ENCODE measurements at regions not wholly inside any gene's neighbourhood (a gene's known extent, or its start where the extent isn't known, plus 50 kb on each side); places are given as distances from the start of the nearest gene placed in this dataset.

DNA sequence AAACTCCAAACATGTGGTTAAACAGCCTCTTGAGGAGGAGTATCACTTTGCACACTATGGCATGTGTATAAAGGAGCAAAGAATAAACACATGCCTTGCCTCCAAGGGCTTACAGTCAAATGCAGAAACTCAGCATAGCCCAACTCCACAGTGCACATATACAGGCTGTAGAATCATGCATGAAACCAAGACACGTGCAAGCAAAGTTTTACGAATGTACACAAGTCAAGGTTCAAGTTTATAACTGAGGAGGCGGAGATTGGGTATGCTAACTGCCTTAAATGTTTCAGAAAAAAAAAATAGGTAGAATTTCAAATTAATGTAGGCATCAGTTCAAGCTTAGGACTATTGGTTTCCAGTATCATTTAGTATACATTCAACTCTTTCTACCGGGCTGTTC lies 321.1 kb downstream of the SOX9 start:
- TF ChIP-seq ZC3H11A (IDR thresholded peaks at IDR 0.05) (no peak), NFE2L2 (conservative IDR thresholded peaks at IDR 0.05; ENCODE audit: low read length) (no peak), EHMT2 (IDR thresholded peaks at IDR 0.05; ENCODE audit: low read depth) (no peak), NPAS2 (CRISPR knock-in tag; IDR thresholded peaks at IDR 0.05; ENCODE audit: borderline replicate concordance) (no peak), CHD2 (IDR thresholded peaks at IDR 0.05; ENCODE audit: low read length, partially characterized antibody) (no peak), NR3C1 (IDR thresholded peaks at IDR 0.05) (no peak), CBX8 (IDR thresholded peaks at IDR 0.05) (no peak), TFCP2L1 (CRISPR knock-in tag; IDR thresholded peaks at IDR 0.05) (no peak), HOXB5 (CRISPR knock-in tag; IDR thresholded peaks at IDR 0.05) (no peak), FOSL2 (IDR thresholded peaks at IDR 0.05) (no peak), FOSL2 (CRISPR knock-in tag; IDR thresholded peaks at IDR 0.05) (no peak), ZNF302 (CRISPR knock-in tag; IDR thresholded peaks at IDR 0.05) (no peak), RAD21 (conservative IDR thresholded peaks at IDR 0.05 in 1 of 2, IDR thresholded peaks at IDR 0.05 in 1 of 2) (no peak)
- TF ChIP-seq, protein P1, sequence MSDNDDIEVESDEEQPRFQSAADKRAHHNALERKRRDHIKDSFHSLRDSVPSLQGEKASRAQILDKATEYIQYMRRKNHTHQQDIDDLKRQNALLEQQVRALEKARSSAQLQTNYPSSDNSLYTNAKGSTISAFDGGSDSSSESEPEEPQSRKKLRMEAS (IDR thresholded peaks at IDR 0.05), result no peak
- H3K4me1 ChIP-seq, result peaks cover 59% of the 10 kb centered on the region
- WGBS (ENCODE audit: missing lambda C conversion rate), result 93% methylated on average over 4 of the region's 4 CpGs
- H3K9me3 ChIP-seq, result no peaks in the 10 kb centered on the region
- FAIRE-seq (no peak), ATAC-seq (no peak), DNase-seq (ENCODE audit: low read depth in 1 of 2, low spot score in 1 of 2) (no peak)
- ChIA-PET POLR2A (no interaction called here), CTCF (interaction anchor here (1.0 to 1.6 kb wide), 2 partner anchors 99 to 118 kb away, joined by 3 read pairs; no protein-coding TSS in a partner anchor)
- no peak overlapping the region for H3K4me3 ChIP-seq
- H3K27ac ChIP-seq, result peak overlapping the region; percentile 10 to 48; a peak in 4 of 6 replicates
- H3K4me2 ChIP-seq, result no peak overlapping the region

- ATAC-seq (peak; percentile 1 to 2; a peak in 2 of 6 replicates), DNase-seq (ENCODE audit: low read depth in 1 of 2, low spot score in 1 of 2) (no peak), FAIRE-seq (peak; percentile 23)
- 52% methylated on average over 9 of the region's 9 CpGs for WGBS (ENCODE audit: missing lambda C conversion rate)
- peaks cover 77% of the 10 kb centered on the region for H3K4me1 ChIP-seq
- ChIA-PET CTCF (interaction anchor here (0.5 to 1.9 kb wide), 10 partner anchors 10 to 787 kb away, joined by 3 to 7 read pairs (median 4); no protein-coding TSS in a partner anchor), POLR2A (interaction anchor here (0.8 kb wide), 2 partner anchors 21 to 324 kb away, joined by 3 to 9 read pairs; partner anchors contain the start of gene SOX9)
- H3K4me2 ChIP-seq, result peak overlapping the region; percentile 81
- H3K27ac ChIP-seq, result peak overlapping the region; percentile 85 to 90
- H3K4me3 ChIP-seq, result no peak overlapping the region
- TF ChIP-seq CHD2 (IDR thresholded peaks at IDR 0.05; ENCODE audit: low read length, partially characterized antibody) (no peak), RCOR1 (IDR thresholded peaks at IDR 0.05; ENCODE audit: low read depth, low read length) (no peak), REST (IDR thresholded peaks at IDR 0.05) (no peak), CBX8 (IDR thresholded peaks at IDR 0.05) (no peak), E2F6 (IDR thresholded peaks at IDR 0.05; ENCODE audit: borderline replicate concordance, low read depth) (peak; percentile 73)
- TF ChIP-seq, protein P1 (IDR thresholded peaks at IDR 0.05), result peak; percentile 52; the same call in 1 of the 2 replicates
- no peaks in the 10 kb centered on the region for H3K9me3 ChIP-seq
These were observed 323.8 kb downstream of the SOX9 start for GRCh38 chr17:72444517-72445054.
